C4-2B (cell line): ENCODE measurements at regions not wholly inside any gene's neighbourhood (a gene's known extent, or its start where the extent isn't known, plus 50 kb on each side); places are given as distances from the start of the nearest gene placed in this dataset.

Experiments
- H3K27ac ChIP-seq: fragments of 450-650 bp; 2 replicates; pipeline ENCODE4 v1.5.1; 2017
- ZFX ChIP-seq: fragments of 450-650 bp; IDR thresholded peaks from 2 replicates; pipeline ENCODE4 v1.6.1; 2017
- TF ChIP-seq, protein P1 (sequence below): fragments of 450-650 bp; conservative IDR thresholded peaks from 2 replicates; pipeline ENCODE4 v1.5.1; 2017; ENCODE audit warnings: mild to moderate bottlenecking

DNA sequence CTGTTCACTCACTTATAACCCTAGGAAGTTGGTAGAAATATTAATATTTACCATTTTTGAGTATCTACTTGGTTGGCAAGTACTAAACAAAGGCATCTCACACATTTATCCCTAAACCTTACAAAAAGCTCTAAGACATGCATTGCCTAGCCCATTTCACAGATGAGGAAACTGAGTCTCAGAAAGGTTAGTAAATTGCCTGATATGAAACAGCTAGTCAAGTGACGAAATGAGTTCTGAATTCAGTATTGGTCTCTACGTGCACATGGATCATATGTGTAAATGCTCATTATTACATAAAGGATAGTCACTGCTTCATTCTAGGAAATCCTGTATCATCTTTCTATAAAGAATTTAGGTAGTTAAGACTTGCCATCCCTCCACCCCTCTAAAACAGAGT lies 105.1 kb downstream of the BARHL2 start:
- TF ChIP-seq, protein P1, sequence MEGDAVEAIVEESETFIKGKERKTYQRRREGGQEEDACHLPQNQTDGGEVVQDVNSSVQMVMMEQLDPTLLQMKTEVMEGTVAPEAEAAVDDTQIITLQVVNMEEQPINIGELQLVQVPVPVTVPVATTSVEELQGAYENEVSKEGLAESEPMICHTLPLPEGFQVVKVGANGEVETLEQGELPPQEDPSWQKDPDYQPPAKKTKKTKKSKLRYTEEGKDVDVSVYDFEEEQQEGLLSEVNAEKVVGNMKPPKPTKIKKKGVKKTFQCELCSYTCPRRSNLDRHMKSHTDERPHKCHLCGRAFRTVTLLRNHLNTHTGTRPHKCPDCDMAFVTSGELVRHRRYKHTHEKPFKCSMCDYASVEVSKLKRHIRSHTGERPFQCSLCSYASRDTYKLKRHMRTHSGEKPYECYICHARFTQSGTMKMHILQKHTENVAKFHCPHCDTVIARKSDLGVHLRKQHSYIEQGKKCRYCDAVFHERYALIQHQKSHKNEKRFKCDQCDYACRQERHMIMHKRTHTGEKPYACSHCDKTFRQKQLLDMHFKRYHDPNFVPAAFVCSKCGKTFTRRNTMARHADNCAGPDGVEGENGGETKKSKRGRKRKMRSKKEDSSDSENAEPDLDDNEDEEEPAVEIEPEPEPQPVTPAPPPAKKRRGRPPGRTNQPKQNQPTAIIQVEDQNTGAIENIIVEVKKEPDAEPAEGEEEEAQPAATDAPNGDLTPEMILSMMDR, result no peak
- TF ChIP-seq ZFX, result no peak
- no peak overlapping the region for H3K27ac ChIP-seq

DNA sequence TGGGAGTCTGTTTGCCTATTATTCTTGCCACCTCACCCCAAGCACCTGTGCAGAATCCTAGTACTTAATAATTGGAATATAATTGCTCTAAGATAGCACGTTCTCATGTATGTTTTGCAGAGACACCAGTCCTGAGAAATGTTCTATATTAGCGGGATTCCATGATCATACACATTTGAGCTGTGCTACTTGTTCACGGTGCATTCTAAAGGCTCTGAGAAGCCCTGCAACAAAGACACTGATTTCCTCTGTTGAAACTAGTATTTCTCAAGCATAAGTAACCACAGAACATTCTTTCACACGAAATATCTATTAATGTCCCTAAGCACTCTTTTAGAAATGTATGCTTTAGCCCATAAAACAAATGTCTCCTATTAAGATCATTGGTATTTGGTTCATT lies 109.4 kb downstream of the BARHL2 start:
- H3K27ac ChIP-seq, result no peak overlapping the region
- TF ChIP-seq, protein P1, result no peak
- TF ChIP-seq ZFX, result no peak

DNA sequence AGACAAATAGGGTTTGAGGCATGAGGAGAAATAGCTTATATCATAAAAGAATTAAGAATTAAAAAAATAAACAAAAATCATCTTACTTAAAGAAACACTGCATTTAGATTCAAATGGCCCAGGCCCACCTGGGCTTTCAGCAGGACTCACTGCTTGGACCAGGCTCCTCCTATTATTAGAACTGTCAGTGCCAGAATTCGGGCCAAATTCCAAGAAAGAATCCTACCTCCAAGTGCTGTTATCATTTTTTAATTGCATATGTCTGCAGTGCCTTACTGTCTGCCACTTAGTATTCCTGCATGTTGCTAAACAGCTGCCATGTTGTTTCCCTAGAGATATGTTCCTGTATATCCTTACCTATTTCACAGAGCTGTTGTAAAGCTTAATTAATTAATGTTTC lies 112.0 kb downstream of the BARHL2 start:
- TF ChIP-seq ZFX, result no peak
- TF ChIP-seq, protein P1, result no peak
- no peak overlapping the region for H3K27ac ChIP-seq

DNA sequence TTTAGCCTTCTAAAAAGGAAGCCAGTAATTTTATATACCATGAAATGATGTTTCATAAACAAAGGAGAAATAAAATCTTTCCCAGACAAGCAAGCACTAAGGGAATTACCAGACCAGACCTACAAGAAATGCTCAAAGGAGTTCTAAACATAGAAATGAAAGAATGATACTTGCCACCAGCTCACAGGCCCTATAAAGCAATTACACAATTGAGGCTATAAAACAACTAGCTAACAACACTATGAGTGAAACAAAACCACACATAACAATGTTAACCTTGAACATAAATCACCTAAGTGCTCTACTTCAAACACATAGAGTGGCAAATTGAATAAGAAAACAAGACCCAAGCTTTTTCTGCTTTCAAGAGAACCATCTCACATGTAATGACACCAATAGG lies 123.8 kb downstream of the BARHL2 start:
- TF ChIP-seq, protein P1, result no peak
- no peak for TF ChIP-seq ZFX
- H3K27ac ChIP-seq, result no peak overlapping the region

DNA sequence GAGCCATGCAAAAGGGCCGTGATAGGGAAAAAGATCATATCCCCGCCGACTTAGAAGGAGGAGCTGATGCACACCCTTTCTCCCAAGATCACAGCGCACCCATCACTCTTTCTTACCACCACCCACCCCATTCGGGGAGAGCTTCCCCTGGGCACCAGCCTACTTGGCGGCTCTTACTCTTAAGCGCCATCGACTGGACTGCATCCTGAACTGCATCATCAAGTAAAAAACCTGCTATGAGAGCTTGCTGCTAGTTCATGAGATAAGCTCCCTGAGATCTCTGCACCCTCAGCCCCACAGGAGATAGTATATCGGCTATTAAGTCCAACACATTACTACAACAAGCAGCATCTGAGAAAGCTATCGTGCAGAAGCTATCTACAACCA lies 125.1 kb downstream of the BARHL2 start:
- TF ChIP-seq, protein P1, result no peak
- no peak for TF ChIP-seq ZFX
- H3K27ac ChIP-seq, result no peak overlapping the region

DNA sequence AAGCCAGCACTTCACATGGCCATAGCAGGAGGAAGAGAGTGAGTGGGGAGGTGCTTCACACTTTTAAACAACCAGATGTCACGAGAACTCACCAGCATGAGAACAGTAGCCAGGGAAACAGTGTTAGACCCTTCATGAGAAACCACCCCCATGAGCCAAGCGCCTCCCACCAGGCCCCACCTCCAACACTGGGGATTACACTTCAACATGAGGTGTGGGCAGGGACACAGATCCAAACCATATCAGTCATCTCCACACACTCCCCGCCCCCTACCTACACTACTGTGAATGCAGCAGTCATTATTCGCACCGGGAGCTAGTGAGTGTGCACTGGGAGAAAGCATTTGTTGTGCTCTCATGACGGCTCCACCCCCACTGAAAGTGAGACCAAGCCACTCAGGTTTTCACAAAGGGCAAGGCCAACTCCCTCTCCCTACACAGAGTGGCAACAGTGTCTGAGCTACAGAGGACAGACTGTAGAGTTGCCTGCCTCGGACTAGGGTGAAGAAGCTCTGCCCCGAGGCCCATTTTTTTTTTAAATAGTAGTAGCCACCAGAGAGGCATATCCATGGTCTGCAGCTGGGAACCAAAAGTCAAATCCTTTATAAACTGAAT lies 125.6 kb downstream of the BARHL2 start:
- H3K27ac ChIP-seq, result no peak overlapping the region
- TF ChIP-seq, protein P1, result no peak

DNA sequence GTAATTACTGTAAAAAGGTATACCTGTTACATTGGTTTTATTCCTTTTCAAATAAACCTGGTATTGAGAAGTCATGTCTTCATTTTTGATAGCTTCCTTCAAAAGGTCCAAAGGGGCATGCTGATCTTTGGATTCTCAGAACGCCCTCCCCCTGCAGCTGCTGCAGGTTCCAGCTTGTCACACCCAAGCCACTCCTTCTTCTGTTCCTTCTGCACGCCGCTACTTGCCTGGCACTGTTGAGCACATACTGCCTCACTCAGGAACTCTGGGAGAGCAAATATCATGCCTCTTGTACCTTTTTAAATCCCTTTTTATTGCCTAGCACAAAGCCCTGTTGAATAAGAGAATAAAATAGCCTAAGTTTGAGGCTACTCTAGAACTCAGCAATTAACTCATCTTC lies 136.9 kb downstream of the BARHL2 start:
- TF ChIP-seq ZFX, result no peak
- TF ChIP-seq, protein P1, result no peak
- no peak overlapping the region for H3K27ac ChIP-seq
